Lower leg skin (tissue), 3 donors: ENCODE measurements at regions not wholly inside any gene's neighbourhood (a gene's known extent, or its start where the extent isn't known, plus 50 kb on each side); places are given as distances from the start of the nearest gene placed in this dataset.

Experiments used
- CTCF ChIP-seq, 3 donors: fragments of 450-650 bp; IDR thresholded peaks; one replicate each; pipeline ENCODE4 v1.5.1; 2016; ENCODE audit warnings: antibody characterized with exemption in 3 of 3, mild to moderate bottlenecking in 3 of 3, moderate library complexity in 2 of 3
- POLR2A ChIP-seq, 2 donors: fragments of 450-650 bp; IDR thresholded peaks; one replicate each; pipeline ENCODE4 v1.6.1; 2016 to 2017; ENCODE audit warnings: antibody characterized with exemption in 2 of 2, mild to moderate bottlenecking in 1 of 2, moderate library complexity in 1 of 2

- TF ChIP-seq CTCF (IDR thresholded peaks at IDR 0.05): no peak
- no peak for TF ChIP-seq POLR2A (IDR thresholded peaks at IDR 0.05)
Observed at GRCh38 chr6:105596284-105596755, 193.4 kb upstream of the PREP start.
